Stimulated activated CD4-positive, alpha-beta T cell treated with anti-CD3 and anti-CD28 coated beads, Interleukin-12 subunit alpha, Interleukin-12 subunit beta, amount 100 ng/mL, for 48 hours (primary cell): ENCODE measurements at regions not wholly inside any gene's neighbourhood (a gene's known extent, or its start where the extent isn't known, plus 50 kb on each side); places are given as distances from the start of the nearest gene placed in this dataset.

Experiments
- DNase-seq, 3 donors: peaks; one replicate each; pipeline ENCODE4 v3.0.0-alpha.2; 2020; ENCODE audit warnings: low read depth in 2 of 3, low spot score in 1 of 3

DNA sequence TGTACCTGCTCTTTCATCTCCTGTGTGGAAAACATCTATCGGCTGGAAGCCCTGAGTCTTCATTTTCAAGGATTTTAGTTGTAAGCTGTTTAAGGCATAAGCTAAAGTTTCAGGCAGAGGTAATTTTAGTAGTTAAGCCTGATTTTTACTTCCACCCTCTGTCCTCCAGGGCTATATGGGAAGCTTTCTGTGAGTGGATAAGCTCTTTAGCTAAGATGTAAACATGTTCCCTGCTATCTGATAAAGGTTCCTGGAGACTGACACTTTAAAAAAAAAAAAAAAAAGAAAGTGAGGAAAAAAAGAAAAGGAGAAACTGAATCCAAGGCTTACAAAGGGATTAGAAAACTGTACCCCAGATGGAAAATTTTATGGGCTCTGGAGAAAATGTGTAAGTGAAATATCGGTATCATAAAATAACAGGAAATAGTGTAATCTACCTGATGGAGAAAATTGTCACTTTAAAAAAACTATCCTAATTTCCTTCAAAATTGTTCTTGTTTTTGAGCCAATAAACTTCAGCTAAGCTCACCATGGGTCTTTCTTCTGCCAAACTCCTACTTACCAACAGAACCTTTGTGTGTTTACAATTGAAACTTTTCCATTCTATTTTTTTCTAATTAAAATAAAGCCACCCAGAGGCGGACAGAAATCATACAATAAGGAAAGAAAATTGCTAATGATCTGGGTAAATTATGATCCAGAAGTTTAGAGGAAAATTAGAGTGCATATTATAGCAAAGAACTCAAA, 180.5 kb downstream of the TGFB2 start:
- DNase-seq = no peak

GRCh38 chr1:218526198-218526580, 181.1 kb downstream of the TGFB2 start:
- DNase-seq = no peak

- DNase-seq = no peak
Measured at GRCh38 chr1:218527737-218528136, 182.6 kb downstream of the TGFB2 start.

DNA sequence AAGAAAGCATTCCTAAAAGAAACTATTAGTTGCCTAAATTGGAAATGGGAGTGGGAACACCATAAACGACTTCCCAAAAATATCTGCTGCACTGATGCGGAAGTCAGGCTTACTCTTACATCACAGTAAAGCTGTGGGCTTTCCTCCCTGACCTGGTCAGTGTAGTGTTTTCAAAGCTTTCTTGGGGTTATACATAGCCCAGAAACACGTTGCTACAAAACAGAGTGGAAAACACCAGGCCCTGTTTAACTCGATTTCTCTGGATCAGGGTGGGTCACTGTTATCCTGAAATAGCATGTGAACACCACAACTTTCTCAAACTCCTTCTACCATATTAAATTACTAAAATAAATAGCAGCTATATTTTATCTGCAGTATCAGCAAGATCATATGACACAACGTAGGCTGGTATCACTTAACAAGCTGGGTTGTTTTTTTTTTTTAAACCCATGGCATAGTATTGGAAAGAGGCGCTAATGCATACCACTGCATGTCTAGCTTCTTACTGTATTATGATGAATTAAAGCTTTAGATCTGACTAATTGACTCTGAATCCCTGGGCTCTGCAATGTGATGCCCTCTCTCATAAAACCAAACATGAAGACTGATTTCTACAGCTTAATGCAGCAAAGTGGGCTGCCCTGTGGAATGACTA, 184.6 kb downstream of the TGFB2 start:
- no peak for DNase-seq

GRCh38 chr1:218531936-218532335, 186.8 kb downstream of the TGFB2 start:
- no peak for DNase-seq

- no peak for DNase-seq
Measured at GRCh38 chr1:218536296-218536986, 191.3 kb downstream of the TGFB2 start.

- DNase-seq = no peak
Measured at GRCh38 chr1:218537122-218537913, 192.2 kb downstream of the TGFB2 start.

DNA sequence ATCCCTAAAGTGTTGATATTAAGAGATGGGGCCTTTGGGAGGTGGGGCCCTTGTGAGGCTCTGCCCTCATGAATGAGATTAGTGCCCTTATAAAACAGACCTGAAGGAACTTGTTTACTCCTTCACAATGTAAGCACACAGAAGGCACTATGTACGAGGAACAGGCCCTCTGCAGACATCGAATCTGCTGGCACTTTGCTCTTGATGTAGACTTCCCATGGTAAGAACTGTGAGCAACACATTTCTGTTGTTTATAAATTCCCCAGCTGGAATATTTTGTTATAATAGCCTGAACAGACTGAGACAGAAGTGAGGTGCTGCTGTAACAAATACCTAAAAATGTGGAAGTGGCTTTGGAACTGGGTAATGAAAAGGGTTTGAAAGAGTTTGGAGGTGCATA, 193.2 kb downstream of the TGFB2 start:
- DNase-seq = no peak

- no peak for DNase-seq
Measured at GRCh38 chr1:218546314-218546713, 201.2 kb downstream of the TGFB2 start.

DNA sequence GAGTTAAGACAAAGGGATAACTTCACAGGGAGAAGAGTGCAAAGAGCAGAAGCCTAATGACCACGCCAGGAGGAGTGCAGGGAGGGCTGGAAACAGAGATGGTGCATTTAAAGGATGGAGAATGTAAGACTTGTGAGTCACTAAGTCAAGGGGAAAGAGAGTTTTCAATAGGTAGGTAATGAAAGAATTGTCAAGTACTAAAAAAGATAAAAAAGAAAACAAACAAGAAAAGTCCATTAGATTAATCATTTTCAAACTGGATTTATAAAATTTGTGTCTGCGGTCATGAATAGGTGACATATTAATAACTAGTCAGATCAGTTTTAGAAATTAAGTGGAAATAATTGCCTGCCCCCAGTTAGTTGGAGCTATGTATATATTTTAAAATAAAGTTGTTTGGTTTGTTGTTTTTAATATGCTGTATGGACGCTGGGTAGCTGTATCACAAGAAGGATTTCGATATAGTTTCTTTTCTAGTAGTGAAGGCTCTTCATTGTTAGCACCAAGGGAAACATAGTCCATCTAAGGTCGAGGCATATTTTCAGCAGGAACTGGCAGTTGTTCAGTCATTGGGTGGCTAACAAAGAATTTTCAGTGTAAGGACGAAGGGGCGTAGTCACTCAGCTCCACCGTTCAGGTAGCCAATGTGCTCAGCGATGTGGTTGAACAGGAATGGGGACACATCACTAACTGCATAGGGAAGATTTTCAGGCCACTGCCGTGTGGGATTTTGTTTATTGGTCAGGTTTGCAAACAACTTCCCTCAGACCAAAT, 203.0 kb downstream of the TGFB2 start:
- DNase-seq = no peak

- no peak for DNase-seq
Measured at GRCh38 chr1:218548764-218549163, 203.6 kb downstream of the TGFB2 start.

DNA sequence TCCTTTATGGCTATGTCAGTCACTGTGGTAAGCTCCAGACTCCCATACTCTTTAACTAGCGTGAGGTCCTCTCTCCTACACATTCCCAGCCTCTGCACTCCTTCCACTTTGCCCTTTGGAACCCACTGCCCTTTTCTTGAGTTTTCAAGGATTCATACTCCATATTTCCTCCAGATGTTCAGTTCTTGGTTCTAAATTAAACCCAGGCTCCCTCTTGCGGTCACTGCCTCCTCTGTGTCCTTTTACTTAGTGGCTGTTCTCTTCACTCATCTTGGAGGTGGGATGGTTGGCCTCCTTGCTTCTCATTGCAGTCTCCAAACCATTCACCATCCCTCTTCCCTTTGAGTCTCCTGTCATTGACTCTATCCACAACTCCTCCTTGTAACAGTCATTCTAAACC, 208.1 kb downstream of the TGFB2 start:
- DNase-seq = no peak

GRCh38 chr1:218556016-218556415, 210.9 kb downstream of the TGFB2 start:
- DNase-seq = no peak

GRCh38 chr1:218557731-218558130, 212.6 kb downstream of the TGFB2 start:
- no peak for DNase-seq

GRCh38 chr1:218558271-218558810, 213.2 kb downstream of the TGFB2 start:
- no peak for DNase-seq

- DNase-seq = no peak
Measured at GRCh38 chr1:218565377-218565776, 220.2 kb downstream of the TGFB2 start.

GRCh38 chr1:218568962-218569550, 223.9 kb downstream of the TGFB2 start:
- no peak for DNase-seq

DNA sequence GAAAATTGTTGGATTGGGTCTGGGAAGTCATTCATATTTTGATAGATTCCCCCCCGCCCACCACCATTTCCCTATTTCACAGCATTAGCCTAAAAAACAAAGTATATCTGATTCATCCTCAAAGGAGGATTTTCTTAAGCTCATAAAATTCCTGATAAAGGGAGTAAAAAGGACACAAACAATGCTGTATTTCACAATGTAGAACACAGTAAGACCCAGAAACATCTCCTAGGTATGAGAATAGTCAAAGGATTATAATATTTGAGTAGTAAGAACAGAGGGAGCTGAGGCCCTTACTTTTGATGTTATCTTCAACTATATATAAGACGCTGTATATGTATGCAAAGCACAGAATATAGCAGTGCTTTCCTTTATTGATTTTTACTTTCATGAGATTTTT, 225.3 kb downstream of the TGFB2 start:
- DNase-seq = no peak

DNA sequence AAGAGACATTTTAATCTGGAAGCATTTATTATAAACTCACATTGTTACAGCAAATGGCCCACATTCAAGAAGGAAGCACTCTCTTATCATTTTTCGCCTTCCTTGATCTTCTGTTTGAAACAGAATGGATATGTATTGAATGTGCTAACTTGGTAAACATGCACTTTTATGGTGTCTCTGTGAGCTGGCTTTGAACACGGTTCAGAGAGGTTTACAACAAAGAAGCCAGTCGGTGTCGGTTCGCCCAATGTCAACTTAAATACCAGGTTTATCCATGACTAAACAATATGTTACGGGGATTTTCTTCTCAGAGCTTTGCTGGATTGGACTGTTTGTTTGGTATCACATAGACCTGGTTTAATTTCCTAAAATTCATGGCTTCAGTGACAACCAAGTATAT, 226.4 kb downstream of the TGFB2 start:
- DNase-seq = no peak

DNA sequence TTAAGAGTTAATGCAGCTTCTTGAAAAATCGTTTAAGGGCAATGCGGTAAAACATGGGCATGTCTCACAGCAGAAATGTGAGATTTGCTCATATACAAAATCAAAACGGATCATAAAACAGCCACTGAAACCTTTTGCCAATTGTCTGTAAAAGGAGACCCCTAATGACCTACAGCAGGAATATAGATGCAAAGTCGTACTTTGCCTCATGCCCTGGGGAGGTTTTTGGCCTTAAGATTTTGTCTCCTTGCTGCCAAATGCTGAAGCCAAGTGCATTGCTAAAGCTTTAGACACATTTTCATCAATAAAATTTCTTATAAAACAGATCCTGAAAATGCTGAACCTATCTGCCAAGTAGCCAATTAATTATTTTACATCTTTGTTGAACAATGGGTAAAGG, 226.9 kb downstream of the TGFB2 start:
- DNase-seq = no peak
